Effector CD4-positive, alpha-beta T cell (primary cell): ENCODE measurements at regions not wholly inside any gene's neighbourhood (a gene's known extent, or its start where the extent isn't known, plus 50 kb on each side); places are given as distances from the start of the nearest gene placed in this dataset.

Experiments used
- DNase-seq: peaks from one replicate; pipeline ENCODE4 v3.0.0-alpha.2; 2020

DNA sequence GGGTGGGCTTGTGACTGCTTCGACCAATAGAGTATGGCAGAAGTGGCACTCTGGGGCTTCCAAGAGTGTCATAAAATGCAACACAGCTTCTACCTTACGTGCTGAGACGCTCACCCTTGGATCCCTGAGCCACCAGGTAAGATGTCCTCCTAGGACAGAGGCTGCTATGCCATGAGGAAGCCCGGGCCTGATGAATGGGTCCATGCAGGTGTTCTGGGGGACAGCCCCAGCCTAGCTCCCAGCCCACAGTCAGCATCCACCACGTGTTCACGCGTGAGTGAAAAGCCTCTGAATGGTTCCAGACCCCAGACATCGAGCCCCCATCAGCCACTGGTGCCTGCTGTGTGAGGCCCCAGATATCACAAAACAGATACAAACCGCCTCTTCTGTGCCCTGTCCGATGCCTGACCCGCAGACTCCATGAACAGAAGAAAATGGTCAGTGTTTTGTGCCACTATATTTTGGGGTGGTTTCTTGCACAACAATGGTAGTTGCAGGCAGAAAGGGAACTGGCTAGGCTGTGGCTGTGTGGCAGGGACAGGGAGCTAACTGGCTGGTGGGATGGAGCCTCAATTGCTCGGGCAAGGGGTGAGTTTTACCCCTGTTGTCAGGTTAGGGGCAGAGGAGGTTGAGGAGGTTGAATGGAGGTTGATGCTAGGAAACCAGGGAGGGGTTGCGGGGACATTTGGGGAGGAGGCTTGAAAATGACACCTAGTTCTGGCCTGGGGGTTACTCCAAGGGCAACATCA, 92.2 kb downstream of the LINGO1 start:
- DNase-seq: no peak

DNA sequence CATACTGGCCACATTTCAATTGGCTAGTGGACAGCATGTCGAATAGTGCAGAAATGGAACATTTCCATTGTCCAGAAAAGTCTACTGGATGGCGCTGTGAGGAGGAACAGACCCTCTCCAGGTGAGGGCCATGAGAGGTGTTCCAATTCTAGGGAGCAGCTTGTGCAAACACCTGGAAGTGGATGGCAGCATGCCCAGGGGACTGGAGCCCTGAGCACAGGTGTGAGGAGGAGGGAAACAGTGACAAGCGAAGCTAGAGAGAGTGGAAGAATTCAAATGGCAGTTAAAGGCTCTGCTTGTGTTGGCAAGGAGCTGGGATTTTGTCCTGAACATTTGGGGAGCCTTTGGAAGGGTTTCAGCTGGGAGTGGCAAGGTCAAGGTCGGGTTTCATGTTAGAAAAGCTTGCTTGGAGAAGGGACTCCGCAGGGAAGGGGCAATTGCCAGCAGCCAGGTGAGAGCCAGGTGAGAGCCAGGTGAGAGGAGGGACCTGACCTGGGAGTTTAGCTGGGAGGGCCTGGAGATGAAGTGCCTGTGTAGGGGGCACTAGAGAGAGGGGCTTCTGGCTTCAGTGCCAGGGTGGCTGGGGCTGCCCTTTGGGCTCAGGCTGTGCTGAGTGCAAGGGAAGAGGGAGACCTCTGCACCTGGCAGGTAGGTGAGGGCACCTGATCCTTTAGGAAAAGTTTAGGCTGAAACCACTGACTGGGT, 93.8 kb downstream of the LINGO1 start:
- DNase-seq: no peak

GRCh38 chr15:77538027-77538451, 94.7 kb downstream of the LINGO1 start:
- DNase-seq: no peak

DNA sequence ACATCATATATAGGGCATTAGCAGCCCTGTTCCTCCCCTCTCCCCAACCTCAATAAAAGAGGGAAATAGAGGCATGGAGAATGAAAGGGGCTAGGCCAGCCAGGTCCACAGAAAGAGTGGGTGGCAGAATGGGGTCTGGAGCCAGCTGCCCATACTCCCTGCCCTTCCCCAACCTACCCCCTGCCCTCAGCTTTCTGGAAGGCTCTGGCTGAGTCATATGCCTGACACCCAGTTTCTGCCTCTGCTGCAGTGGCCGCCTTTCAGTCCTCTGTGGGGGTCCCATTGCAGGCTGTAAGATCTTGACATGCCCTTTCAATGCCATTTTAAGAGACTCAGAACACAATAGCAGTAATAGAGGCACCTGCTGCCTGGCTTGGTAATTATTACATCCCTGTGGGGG, 95.7 kb downstream of the LINGO1 start:
- DNase-seq: no peak

DNA sequence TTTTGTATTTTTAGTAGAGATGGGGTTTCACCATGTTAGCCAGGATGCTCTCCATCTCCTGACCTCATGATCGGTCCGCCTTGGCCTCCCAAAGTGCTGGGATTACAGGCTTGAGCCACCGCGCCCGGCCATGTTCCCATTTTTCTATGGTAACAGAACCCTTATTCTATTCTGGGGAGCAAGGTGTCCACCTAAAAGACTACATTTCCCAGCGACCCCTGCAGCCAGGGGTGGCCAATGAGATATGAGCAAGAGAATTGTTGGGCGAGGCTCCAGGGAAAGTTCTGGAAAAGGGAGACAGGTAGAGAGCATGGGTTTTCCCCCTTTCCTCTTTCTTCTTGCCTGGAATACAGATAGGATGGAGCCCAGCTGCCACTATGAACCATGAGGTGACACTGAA, 96.9 kb downstream of the LINGO1 start:
- no peak for DNase-seq
